HG02970 (cell line): ENCODE measurements at regions not wholly inside any gene's neighbourhood (a gene's known extent, or its start where the extent isn't known, plus 50 kb on each side); places are given as distances from the start of the nearest gene placed in this dataset.
"Not testable (repeated sequence)": the region's sequence is repeated elsewhere in the genome, so short reads cannot be mapped to it uniquely, and the experiment has no call there.

Source experiments
- ATAC-seq: cut with Tn5 transposase; IDR thresholded peaks from one replicate; pipeline ENCODE4 v1.9.1; 2021; ENCODE audit warnings: mild to moderate bottlenecking, moderate library complexity, moderate number of reproducible peaks; ENCODE audit not compliant: unreplicated experiment, low FRiP score

DNA sequence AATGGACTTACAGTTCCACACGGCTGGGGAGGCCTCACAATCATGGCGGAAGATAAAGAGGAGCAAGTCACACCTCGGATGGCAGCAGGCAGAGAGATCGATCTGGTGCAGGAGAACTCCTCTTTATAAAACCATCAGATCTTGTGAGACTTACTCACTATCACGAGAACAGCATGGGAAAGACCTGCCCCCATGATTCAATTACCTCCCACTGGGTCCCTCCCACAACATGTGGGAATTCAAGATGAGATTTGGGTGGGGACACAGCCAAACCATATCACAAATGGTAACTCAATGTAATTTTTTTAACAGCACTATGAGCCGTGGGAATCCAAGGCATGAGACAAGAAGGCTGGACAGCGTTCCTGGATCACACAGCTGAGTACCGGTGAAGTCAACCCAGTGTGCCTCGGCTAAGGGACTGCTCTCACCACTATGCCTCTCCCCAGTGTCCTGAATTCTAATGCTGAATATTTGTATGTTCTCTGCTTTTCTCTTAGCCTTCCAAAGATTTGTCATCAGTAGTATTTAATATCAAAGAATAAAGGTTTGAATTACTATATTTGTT is 84.3 kb downstream of the IRS2 start:
- not testable (repeated sequence) for ATAC-seq

DNA sequence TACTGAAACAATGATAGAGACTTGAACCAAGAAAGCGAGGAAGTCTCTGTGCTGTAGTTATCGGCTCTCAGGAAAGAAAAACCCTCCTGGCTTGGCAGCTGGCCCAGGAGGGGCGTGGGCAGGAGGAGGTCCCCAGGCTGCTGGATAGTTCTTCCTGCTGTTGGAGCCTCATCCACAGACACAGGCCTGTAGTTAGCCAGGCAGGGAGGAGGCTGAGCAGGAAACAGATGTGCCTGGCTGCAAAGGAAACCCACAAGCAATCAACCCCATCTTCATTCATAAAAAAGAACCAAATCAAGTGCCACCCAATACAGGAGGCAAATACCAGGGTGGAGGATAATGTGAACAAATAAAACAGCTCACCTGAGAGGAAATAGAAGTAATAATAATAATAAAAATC is 86.2 kb downstream of the IRS2 start:
- no peak for ATAC-seq

DNA sequence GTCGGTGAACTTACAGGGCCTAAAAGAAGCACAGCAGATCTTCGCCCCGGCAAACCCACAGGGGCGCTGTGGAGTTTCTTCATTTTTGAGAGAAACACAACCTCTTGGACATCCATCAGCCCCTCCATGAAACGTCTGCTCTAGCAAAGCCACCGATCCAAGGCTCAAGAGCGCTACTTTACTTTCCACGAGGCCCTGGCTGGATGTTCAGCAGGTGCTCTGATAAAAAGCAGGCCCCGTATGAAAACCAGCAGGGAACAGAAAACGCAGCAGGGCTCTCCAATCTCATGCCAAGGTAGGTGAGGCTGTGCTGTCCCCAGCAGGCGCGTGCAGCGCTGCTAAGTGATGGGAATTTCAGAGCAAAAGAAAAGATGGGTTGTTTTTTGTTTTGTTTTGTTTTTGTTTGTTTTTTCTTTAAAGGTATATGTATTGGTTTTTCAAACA is 86.7 kb downstream of the IRS2 start:
- no peak for ATAC-seq

DNA sequence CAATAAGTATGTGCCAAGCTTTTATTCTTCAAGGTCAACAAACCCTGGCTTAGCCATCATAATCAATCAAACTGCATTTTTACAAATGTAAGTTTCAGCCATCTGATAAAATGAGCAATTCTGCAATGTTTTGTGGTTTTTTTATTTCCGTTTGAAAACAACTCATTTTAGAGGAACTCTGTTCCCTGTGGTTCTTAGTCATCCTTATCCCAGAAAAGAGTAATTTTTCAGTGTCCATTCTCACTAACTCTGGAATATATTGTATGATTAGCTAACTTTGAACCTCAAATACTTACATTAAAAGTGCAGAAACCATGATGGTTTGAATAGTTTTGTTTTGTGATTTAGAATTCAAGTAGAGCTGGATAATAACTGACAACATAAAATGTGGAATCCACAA is 87.6 kb downstream of the IRS2 start:
- no peak for ATAC-seq

DNA sequence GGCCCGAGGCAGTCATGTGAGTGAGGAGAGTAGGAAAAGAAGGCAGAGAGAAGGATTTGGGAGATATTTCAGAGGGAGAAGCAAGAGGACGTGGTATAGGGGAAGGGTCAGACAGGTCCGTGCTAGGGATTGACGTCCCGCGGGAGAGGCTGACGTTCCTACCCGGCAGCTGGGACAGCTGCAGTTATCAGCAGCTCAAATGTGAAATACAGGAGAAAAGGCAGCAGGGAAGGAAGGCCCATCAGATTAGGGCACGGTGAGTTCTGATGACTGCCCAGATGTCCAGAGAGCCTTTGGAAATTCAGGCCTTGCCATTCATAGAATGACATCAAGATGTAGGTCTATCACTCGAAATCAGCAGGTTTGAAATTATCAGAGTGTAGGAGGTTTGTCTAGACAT is 88.4 kb downstream of the IRS2 start:
- ATAC-seq: no peak

DNA sequence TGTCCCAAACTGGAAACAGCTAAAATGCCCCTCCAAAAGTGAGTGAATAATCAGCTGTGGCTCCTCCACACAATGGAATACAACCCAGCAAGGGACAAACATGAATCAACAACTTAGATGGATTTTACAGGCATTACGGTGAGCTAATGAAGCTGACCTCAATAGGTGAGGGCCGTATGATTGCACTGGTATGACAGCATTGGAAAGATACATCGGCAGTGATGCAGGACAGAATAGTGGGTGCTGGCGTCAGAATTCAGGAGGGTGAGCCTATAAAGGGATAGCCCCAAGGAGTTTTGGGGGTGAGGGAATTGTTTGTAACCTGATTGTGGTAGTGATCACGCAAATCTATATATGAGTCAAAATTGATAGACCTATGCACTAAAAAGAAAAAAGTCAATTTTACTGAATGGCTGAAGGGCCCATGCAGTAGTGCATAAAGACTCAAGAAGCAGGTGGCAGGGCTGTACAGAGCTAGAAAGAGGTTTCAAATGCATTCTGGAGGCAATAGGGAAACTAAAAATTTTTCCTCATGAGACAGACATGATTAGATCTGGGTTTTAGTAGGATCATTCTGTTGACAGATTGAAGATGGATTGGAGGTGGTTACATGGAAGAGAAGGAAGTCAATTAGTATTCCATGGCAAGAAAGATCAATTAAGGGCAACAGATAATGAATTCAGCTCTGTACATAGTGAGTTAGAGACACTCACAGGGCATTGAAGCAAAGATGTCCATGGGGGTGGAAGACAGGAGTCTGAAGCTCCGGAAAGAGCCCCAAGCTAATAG is 90.8 kb downstream of the IRS2 start:
- no peak for ATAC-seq

DNA sequence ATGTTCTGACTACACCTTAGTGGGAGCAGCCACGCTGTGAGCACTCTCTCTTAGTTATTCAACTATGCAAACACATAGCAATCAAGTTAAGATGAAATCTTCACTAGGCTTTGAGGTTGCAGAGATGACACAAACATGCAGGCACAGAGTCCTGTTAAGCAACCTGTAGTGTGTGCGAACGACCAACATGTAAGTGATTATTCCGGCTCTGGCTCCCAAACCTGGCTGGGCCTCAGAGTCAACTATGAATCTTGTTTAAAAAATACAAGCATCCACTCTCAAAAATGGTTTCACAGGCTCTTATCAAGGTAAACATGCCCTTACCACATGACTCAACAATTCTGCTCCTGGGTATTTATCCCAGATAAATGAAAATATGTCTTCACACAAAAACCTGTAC is 91.4 kb downstream of the IRS2 start:
- no peak for ATAC-seq

DNA sequence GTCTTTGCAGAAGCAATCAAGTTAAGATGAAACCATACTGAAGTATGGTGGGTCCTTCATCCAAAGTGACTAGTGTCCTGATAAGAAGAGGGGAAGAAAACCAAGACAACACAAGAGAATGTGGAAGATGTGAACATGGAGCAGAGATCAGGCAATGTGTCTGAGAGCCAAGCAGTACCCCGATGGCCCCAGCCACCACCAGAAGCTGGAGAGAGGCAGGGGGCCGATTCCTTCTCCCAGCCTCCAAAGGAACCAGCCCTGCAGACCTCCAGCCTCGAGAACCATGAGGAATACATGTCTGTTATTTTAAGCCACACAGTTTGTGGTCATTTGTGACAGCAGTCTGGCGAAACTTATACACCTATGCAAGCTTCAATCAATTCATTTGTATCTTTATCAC is 93.2 kb downstream of the IRS2 start:
- ATAC-seq: no peak

DNA sequence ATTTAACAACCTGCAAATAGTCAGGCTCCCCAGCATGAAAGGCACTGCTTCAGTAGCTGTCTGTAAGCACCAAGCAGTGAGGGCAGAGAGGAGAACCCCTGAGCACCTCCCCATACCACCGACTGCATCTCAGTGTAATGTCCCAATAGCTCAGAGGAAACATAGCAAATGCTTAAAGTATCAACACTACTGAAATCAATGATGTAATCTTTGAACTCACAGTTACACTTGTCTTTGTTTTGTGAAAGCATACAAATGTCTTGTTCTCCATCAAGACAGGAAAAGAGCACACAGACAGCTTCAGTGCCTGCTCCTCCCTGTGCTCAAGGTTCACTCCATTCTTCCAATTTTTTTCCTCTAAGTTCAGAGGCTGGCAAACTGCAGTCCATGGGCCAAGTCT is 94.7 kb downstream of the IRS2 start:
- ATAC-seq: no peak

DNA sequence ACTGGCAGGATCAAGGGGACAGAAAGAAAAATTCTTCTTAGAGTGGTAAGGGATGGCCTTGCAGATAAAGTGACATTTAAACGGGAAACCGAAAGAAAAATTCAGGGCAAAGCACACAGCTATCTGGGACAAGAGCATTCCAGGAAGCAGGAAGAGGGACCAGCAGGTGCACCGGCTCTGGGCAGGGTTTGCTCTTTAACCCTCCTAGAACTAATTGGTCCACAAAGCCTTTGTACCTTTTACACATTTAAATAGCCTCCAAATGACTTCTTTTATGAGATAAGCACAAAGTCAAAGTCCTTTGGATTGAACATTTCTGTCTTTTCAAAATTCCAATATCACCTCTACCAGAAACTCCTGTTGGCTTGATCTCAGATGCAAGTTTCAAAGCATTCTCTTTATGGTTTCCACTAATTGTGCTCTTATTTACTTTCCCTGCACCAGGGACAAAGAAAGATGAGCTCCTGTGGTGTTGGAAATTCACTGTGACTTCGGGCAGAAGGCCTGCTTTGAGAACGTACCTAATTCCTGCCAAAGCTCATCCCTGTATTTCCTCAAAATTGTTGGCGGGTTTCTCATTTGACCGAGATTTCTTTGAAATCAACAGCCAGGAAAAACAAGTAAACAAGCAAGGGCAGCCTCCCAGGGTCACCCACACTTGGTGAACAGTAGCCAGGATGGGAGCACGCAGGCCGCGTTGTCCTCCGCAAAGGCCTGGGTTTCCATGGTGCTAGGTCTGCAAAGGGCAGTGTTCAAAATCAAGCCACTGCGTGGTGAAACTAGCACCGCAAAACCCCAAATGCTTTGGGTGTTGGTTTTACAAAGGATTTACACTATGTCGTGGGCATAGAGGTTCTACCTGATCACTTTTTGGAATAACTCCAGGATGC is 98.6 kb downstream of the IRS2 start:
- no peak for ATAC-seq

DNA sequence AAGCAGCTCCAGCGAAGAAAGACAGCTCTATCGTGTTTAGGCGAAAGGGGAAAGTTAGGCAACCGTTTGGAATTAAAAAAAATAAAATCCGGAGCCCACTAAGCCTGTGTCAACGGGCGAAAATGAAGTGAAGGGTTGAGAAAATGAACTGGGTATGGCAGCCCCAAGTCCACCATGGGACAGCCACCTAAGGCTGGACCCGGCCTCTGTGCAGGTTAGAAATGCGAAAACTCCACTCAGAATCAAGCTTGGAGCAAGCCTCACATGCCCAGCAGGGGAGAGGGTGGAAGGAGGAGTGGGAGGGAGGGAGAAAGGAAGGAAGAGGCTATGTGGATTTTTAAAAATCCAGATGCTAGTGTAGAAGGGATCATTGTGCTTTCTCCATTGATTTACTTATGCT is 101.2 kb downstream of the IRS2 start:
- no peak for ATAC-seq

DNA sequence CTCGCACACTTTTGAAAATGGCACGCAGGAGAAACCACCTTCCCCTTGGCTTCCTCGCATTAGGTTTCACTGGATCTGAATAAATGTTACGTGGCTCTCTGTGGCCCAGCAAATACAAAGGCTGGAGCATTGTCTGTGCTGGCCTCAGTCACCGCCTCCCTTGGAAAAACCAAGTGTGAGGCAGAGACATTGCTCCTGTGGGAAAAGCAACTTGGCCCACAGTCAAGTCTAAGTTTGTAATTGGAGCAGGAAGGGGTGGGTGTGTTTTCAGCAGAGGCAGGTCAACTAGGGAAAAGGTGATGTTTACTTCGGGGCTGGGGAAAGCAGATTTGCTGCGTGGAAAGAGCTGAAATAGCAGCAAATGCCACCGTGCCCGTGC is 101.6 kb downstream of the IRS2 start:
- no peak for ATAC-seq

DNA sequence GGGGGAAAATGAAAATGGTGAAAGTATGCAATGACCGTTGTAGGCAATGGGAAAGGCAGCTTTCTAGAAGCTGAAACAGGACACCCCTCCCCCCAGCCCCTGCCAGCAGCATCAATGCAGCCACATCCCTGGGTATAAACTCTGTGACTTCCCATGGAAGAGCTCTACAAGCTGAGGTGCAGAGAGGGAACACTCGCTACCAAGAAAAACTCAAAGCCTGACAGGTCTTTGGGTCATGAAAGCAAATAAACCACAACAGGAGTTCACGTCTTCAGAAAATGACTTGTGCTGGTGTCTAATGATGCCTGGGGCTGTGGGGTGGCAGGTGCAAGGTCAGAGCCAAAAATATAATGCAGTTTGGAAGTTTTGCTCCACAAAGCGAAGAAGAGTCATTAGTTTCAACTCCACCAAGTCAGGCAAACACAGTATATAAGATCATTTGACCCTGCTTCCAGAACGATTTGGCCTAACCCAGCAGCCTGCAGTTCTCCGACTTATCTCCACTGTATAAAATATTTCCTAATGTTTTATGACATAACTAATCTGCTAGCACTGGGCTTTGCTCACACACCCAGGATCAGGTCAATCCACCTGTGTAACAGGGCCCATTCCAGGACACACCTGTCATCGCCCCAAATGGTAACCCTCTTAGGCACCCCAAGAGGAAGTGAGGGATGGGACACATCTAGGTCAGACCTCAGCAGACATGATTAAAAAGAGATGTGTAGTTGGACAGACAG is 102.1 kb downstream of the IRS2 start:
- no peak for ATAC-seq

DNA sequence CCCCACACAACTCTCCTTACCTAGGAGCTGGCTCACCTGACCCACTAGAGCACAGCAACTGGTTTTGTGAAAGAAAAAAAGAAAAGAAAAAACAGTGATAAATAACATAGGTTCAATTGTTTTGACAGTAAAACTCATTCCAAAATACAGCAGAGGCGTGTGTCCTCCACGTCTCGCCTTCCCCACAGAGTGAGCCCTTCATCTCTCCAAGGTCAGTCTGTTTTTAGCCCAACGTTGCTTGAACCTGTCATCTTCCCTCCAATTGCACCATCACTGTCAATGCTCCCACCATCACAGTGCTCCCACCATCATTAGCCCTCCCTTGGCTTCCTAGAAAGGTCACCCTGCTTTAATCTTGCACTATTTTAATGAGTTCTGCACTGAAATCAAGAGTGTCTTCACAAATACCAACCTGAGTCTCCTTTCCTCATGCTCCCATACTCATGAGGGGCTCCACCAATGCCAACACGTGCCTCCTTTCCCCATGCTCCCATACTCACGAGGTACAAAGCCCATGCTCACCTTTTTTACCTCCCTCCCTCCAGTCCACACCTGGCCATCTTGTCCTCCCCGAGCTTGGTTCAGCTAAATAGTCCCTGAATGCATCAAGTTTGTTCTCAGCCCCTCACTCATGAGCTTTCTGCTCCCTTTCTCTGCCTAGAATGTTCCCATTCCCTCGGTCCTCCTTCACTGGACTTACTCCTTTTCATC is 103.7 kb downstream of the IRS2 start:
- no peak for ATAC-seq

DNA sequence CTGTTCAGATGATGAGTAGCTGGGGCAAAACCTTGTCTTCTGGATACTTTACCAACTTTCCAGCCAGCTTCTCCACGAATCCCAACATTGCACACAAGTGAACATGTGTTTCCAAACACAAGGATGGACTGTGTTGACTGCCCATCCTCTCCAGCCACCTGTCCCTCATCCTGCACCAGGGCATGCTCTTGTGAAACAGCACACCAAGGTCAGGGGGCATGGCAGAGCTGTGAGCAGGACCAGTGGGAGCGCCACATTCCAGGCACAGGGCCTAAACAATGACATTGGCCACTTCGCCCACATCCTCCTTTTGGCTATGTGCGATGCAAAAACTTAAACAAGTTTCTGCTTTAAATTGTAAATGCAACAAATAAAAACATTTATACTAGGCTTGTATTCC is 105.5 kb downstream of the IRS2 start:
- no peak for ATAC-seq

DNA sequence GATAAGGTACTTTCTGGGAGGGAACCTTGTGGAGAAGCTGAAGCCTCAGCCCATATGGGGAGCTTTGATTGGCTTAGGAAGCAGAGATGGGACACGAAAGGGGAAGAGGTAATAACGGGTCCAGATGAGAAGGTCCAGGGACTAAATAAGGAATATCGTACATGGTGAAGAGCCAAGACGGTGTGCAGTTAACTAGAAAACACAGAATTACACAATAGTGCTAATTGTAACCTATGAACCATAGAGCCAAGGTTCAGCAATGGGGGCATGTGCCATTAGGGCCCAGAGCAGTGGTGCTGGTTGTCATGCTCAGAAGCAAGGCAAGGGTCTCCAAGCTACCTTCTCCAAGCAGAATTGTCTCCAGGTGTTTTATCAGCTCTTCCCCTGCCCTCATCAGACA is 106.1 kb downstream of the IRS2 start:
- no peak for ATAC-seq

DNA sequence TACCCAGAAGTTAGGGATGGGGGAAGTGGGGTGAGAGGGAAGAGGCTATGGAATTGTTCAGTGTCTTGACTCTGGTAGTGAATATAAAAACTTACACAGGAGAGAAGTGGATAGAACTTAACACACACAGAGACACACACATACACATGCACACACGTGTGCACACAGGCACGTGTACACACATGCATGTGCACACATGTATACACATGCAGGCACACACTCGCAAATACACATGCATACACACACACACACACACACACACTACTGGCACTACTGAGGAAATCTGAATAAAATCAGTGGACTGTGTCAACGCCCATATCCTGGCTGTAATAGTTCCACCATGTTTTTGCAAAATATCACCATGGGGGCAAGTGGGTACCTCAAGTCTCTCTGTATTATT is 107.9 kb downstream of the IRS2 start:
- no peak for ATAC-seq

DNA sequence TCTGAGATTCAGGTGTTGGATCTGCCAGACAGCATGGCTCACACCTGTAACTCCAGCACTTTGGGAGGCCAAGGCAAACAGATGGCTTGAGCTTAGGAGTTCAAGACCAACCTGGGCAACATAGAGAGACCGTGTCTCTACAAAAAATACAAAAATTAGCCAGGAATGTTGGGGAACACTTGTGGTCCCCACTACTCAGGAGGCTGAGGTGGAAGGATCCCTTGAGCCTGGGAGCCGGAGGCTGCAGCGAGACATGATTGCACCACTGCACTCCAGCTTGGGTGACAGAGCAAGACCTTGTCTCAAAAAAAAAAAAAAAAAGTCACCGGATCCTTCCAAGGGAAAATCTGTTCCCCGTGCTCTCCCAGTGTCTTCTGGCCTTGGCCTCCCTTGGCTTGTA is 109.2 kb downstream of the IRS2 start:
- no peak for ATAC-seq

DNA sequence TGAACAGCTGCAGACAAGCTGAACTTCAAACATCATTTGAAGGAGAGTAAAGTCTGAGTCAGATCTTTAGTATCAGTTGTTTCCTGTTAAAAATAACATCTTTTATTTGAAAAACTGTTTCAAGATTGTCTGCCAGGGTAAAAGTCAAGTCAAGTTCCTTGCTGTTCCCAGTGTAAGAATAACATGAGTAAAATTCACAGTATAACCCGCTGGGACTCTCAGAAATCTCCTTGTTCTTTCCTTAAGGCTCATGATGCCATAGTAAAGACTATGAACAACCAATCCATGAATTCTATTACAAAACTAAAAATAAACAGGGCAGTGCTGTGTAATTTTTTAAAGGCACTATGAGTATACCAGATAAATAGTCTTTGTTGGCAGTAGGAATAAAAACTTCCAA is 112.9 kb downstream of the IRS2 start:
- no peak for ATAC-seq

DNA sequence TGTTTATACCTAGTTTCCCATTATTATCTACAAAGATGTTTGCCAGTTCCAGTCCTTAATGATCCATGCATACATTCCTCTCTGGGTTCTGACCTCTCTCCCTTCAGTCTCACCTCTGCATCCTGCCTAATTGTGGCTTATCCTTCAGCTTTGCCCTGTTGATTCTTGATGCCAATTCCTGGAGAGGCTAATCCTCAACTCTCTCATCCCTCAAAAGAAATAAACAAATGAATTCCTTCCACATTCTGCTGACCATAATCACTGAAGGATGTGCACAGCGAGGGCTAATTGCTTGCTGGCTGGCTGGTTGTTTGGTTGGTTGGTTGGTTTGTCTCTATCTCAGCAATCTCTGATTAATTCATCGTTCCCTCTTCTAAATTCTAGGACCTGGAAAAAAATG is 113.8 kb downstream of the IRS2 start:
- no peak for ATAC-seq
